HG02610 (cell line): ENCODE measurements at regions not wholly inside any gene's neighbourhood (a gene's known extent, or its start where the extent isn't known, plus 50 kb on each side); places are given as distances from the start of the nearest gene placed in this dataset.
"Not testable (repeated sequence)": the region's sequence is repeated elsewhere in the genome, so short reads cannot be mapped to it uniquely, and the experiment has no call there.

Experiments used
- ATAC-seq: cut with Tn5 transposase; IDR thresholded peaks from one replicate; pipeline ENCODE4 v1.9.1; 2021; ENCODE audit warnings: mild to moderate bottlenecking, moderate library complexity; ENCODE audit not compliant: unreplicated experiment

GRCh38 chr5:158273035-158273434, 414.1 kb upstream of the CLINT1 start:
- no peak for ATAC-seq

GRCh38 chr5:158272409-158272808, 413.5 kb upstream of the CLINT1 start:
- no peak for ATAC-seq

GRCh38 chr5:158270996-158271554, 412.1 kb upstream of the CLINT1 start:
- ATAC-seq, result no peak

GRCh38 chr5:158268286-158268685, 409.3 kb upstream of the CLINT1 start:
- ATAC-seq, result no peak

- no peak for ATAC-seq
Measured at GRCh38 chr5:158267228-158267627, 408.3 kb upstream of the CLINT1 start.

GRCh38 chr5:158265931-158266700, 407.2 kb upstream of the CLINT1 start:
- ATAC-seq, result no peak

GRCh38 chr5:158265346-158265745, 406.4 kb upstream of the CLINT1 start:
- ATAC-seq, result no peak

- no peak for ATAC-seq
Measured at GRCh38 chr5:158264264-158264663, 405.3 kb upstream of the CLINT1 start.

GRCh38 chr5:158261674-158262367, 402.9 kb upstream of the CLINT1 start:
- no peak for ATAC-seq

- ATAC-seq, result no peak
Measured at GRCh38 chr5:158256096-158256495, 397.2 kb upstream of the CLINT1 start.

- ATAC-seq, result no peak
Measured at GRCh38 chr5:158255609-158256008, 396.7 kb upstream of the CLINT1 start.

GRCh38 chr5:158246661-158247060, 387.7 kb upstream of the CLINT1 start:
- ATAC-seq, result no peak

GRCh38 chr5:158245513-158245912, 386.6 kb upstream of the CLINT1 start:
- no peak for ATAC-seq

GRCh38 chr5:158244882-158245281, 385.9 kb upstream of the CLINT1 start:
- no peak for ATAC-seq

- ATAC-seq, result no peak
Measured at GRCh38 chr5:158236511-158237335, 377.8 kb upstream of the CLINT1 start.

GRCh38 chr5:158235159-158235547, 376.2 kb upstream of the CLINT1 start:
- no peak for ATAC-seq

- no peak for ATAC-seq
Measured at GRCh38 chr5:158234323-158235158, 375.6 kb upstream of the CLINT1 start.

GRCh38 chr5:158233735-158234322, 374.9 kb upstream of the CLINT1 start:
- no peak for ATAC-seq

GRCh38 chr5:158227314-158227713, 368.4 kb upstream of the CLINT1 start:
- ATAC-seq, result not testable (repeated sequence)

GRCh38 chr5:158226496-158226895, 367.6 kb upstream of the CLINT1 start:
- ATAC-seq, result no peak
